Left lung (tissue), 4 donors: ENCODE measurements at regions not wholly inside any gene's neighbourhood (a gene's known extent, or its start where the extent isn't known, plus 50 kb on each side); places are given as distances from the start of the nearest gene placed in this dataset.

Experiments used
- ATAC-seq: fragments of 200-7000 bp; cut with Tn5 transposase; one replicate; pipeline ENCODE4 v1.9.1; 2020; ENCODE audit warnings: moderate library complexity
- DNase-seq, 4 donors: peaks; one replicate each; pipeline ENCODE4 v3.0.0-alpha.2; 2013 to 2020
- H3K27ac ChIP-seq, 2 donors: fragments of 200-600 bp; sonication (generic) in 1 of 2; one replicate each; pipeline versions ENCODE4 v1.5.0 to v1.8.0; 2020 to 2021
- H3K27me3 ChIP-seq, 2 donors: fragments of 200-600 bp; sonication (generic) in 1 of 2; one replicate each; pipeline versions ENCODE4 v1.5.0 to v1.8.0; 2020 to 2021
- H3K36me3 ChIP-seq, 2 donors: fragments of 200-600 bp; sonication (generic) in 1 of 2; one replicate each; pipeline versions ENCODE4 v1.5.0 to v1.8.0; 2020 to 2021
- H3K4me1 ChIP-seq, 2 donors: fragments of 200-600 bp; one replicate each; pipeline ENCODE4 v1.8.0; 2021
- H3K4me3 ChIP-seq, 2 donors: fragments of 200-600 bp; sonication (generic) in 1 of 2; one replicate each; pipeline versions ENCODE4 v1.5.0 to v1.8.0; 2020 to 2021; ENCODE audit warnings: mild to moderate bottlenecking in 1 of 2
- H3K9me3 ChIP-seq, 2 donors: fragments of 200-600 bp; sonication (generic) in 1 of 2; one replicate each; pipeline versions ENCODE4 v1.5.0 to v1.8.0; 2020 to 2021
- CTCF ChIP-seq, 2 donors: fragments of 200-600 bp; sonication (generic) in 1 of 2; IDR thresholded peaks; one replicate each; pipeline versions ENCODE4 v1.5.0 to v1.8.0; 2021; ENCODE audit warnings: antibody characterized with exemption in 2 of 2
- intact Hi-C, 2 donors: fragments of 100-400 bp; cut with DNase I; formaldehyde crosslinking; loops; one replicate each; pipeline versions ENCODE4 v1.11.2 to v1.14.2; 2022
- donor health status: DM: no; HTN: yes; CAD: no.
- donor health status: DM: no; HTN: no; CAD: no.

GRCh38 chr10:121245754-121246153 lies 352.5 kb downstream of the FGFR2 start:
- DNase-seq (peak in 1 of 4 donors; percentile 31), ATAC-seq (no peak)
- Histone ChIP-seq H3K27ac (no peak overlapping the region), H3K4me3 (no peak overlapping the region), H3K9me3 (no peaks in the 10 kb centered on the region), H3K27me3 (no peaks in the 10 kb centered on the region), H3K4me1 (no peaks in the 10 kb centered on the region), H3K36me3 (no peaks in the 10 kb centered on the region)
- intact Hi-C loops = no loop called here
- no peak for TF ChIP-seq CTCF (IDR thresholded peaks at IDR 0.05)

DNA sequence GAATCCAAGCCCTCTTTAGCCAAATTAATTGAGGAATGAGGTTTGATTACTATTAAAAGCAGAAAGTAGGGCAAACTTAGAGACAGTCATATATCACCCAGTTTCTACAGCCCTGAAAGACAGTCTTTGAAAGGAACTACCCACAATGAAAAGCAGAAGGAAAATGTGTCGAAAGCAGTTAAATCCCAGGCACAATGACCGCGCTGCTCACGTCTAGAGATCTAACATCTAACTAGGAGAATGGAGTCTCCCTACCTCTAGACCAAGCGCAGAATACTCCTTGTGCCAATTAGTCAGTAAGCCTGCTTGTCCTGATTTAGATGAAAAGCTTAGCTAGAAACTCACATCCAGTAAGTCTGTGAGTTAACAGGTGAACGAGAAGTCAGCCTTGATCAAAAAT lies 350.0 kb downstream of the FGFR2 start:
- ATAC-seq (no peak), DNase-seq (no peak)
- no peak overlapping the region for H3K4me3 ChIP-seq
- no peaks in the 10 kb centered on the region for H3K27me3 ChIP-seq
- no peak for TF ChIP-seq CTCF (IDR thresholded peaks at IDR 0.05)
- intact Hi-C loops = no loop called here
- no peak overlapping the region for H3K27ac ChIP-seq
- H3K9me3 ChIP-seq = no peaks in the 10 kb centered on the region
- no peaks in the 10 kb centered on the region for H3K4me1 ChIP-seq
- H3K36me3 ChIP-seq = no peaks in the 10 kb centered on the region

- Histone ChIP-seq H3K4me1 (no peaks in the 10 kb centered on the region), H3K9me3 (no peaks in the 10 kb centered on the region), H3K36me3 (no peaks in the 10 kb centered on the region), H3K4me3 (no peak overlapping the region), H3K27ac (no peak overlapping the region), H3K27me3 (no peaks in the 10 kb centered on the region)
- intact Hi-C loops = no loop called here
- TF ChIP-seq CTCF (IDR thresholded peaks at IDR 0.05) = no peak
- no peak for DNase-seq
- ATAC-seq = no peak
Observed at GRCh38 chr10:121250995-121251764, 347.1 kb downstream of the FGFR2 start.

DNA sequence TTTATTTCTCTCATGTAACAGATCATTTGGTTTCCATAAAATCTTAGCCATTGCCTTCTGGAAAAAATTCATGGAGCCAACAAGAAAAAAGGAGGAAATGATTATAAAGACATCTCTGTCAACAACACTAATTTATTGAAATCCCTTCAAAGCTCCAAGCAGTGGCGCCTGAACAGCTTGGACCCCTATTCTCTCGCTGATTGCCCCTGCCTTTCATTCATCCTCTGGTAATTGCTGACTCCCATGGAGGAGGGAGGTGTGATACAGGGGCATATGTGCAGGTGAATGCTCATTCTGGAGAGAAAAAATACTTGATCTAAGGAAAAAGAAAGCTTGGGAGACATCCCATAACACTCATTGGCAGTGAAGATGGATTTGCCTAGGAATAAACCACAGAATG lies 345.5 kb downstream of the FGFR2 start:
- Histone ChIP-seq H3K9me3 (no peaks in the 10 kb centered on the region), H3K36me3 (no peaks in the 10 kb centered on the region), H3K4me3 (no peak overlapping the region), H3K4me1 (no peaks in the 10 kb centered on the region), H3K27ac (no peak overlapping the region), H3K27me3 (no peaks in the 10 kb centered on the region)
- TF ChIP-seq CTCF (IDR thresholded peaks at IDR 0.05) = no peak
- DNase-seq (no peak), ATAC-seq (no peak)
- intact Hi-C loops = no loop called here

DNA sequence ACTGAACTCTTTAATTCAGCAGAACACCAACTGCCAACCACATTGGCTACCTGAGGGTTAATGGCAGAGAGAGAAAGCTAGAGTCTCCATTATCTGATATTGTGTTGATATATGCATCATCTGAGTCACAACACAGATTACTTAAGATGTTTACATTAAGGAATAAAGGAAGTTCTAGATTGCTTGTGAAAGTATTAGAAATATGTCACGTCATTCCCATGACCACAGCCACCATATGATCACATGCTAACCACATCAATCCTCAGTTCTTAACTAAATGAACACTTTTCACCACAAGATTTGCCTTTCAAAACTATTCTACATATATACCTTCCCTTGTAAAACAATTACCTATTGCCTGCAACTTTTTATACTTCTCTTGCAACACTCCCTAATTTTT lies 337.9 kb downstream of the FGFR2 start:
- intact Hi-C loops = no loop called here
- Histone ChIP-seq H3K27me3 (no peaks in the 10 kb centered on the region), H3K27ac (no peak overlapping the region), H3K9me3 (no peaks in the 10 kb centered on the region), H3K36me3 (no peaks in the 10 kb centered on the region), H3K4me1 (no peaks in the 10 kb centered on the region), H3K4me3 (no peak overlapping the region)
- no peak for ATAC-seq
- TF ChIP-seq CTCF (IDR thresholded peaks at IDR 0.05) = no peak
- no peak for DNase-seq
